GM18502 (cell line): ENCODE measurements at regions not wholly inside any gene's neighbourhood (a gene's known extent, or its start where the extent isn't known, plus 50 kb on each side); places are given as distances from the start of the nearest gene placed in this dataset.
"Not testable (repeated sequence)": the region's sequence is repeated elsewhere in the genome, so short reads cannot be mapped to it uniquely, and the experiment has no call there.

Source experiments
- ATAC-seq: cut with Tn5 transposase; IDR thresholded peaks from one replicate; pipeline ENCODE4 v1.9.1; 2021; ENCODE audit warnings: mild to moderate bottlenecking; ENCODE audit not compliant: unreplicated experiment, poor library complexity

DNA sequence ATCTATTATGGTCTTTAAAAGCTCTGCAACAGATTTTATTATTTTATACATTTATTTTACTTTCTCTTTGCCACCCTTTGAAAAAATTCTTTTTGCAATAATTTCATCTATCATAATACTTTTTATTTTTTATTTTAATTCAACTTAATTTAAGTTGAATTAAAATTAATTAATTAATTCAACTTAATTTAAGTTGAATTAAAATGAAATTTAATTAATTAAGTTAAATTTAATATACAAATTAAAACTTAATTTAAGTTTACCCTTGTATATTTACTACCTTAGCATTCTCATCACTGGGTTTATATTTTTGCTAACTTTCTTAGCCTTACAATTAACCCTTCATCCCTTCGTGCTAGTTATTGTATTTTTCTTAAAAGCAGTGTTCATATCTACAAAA lies 301.4 kb downstream of the SLITRK5 start:
- ATAC-seq, result no peak

DNA sequence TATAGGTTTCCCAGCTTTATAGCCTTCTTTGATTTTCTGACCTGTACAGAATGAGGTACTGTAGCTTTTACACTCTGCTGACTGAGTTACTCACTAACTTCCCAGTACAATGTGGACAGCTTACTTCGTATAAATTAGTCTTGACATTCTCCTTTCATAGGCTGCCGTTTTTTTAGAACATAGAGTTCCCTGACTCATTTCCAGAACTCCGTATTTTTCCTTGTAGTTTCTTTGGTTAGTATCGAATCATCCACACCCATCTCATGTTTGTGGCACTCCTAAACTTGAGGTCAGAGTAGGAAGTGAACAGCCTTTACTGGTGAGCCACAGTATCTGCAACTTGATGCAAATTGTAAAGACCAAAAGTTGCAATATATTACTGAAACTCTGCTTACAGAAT lies 303.9 kb downstream of the SLITRK5 start:
- no peak for ATAC-seq

DNA sequence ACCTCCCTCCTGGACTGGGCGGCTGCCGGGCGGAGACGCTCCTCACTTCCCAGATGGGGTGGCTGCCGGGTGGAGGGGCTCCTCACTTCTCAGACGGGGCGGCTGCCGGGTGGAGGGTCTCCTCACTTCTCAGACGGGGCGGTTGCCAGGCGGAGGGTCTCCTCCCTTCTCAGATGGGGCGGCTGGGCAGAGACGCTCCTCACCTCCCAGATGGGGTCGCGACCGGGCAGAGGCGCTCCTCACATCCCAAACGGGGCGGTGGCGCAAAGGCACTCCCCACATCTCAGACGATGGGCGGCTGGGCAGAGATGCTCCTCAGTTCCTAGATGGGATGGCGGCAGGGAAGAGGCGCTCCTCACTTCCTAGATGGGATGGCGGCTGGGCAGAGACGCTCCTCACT lies 305.5 kb downstream of the SLITRK5 start:
- not testable (repeated sequence) for ATAC-seq

DNA sequence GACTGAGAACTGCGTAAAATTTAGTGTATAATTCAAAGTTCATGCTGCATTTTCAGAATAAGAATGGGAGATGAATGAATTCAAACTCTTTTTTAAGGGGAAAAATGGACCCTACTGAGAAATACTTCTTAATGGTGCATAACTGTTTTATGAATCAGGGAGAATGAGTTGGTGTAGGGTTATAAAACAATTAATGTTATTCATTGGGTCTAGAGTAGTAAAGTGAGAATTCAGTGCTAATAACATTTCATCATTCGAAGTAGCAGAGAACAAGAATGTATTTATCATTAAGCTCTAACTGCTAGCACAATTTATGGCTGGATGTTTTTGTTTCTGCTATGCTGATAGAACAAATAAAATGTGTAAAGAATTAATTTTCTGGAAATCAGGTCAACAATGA lies 310.2 kb downstream of the SLITRK5 start:
- no peak for ATAC-seq

DNA sequence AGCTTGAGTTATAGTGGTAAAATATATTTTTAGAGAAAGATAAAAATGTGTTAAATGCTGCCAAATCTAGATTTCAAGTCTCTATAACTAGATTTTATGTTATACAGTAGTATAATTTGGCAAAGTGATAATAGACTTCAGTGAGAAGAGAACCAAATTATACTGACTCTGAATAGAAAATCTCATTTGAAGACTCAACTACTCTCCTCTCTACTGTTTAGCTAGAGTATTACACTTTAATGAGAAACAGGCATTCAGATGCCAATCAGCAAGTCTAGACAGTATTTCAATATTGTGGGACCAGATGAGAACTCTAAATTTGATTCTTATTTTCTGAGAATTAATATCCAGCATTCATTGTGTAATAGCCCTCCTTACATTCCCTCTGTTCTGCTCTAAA lies 311.2 kb downstream of the SLITRK5 start:
- ATAC-seq, result no peak

DNA sequence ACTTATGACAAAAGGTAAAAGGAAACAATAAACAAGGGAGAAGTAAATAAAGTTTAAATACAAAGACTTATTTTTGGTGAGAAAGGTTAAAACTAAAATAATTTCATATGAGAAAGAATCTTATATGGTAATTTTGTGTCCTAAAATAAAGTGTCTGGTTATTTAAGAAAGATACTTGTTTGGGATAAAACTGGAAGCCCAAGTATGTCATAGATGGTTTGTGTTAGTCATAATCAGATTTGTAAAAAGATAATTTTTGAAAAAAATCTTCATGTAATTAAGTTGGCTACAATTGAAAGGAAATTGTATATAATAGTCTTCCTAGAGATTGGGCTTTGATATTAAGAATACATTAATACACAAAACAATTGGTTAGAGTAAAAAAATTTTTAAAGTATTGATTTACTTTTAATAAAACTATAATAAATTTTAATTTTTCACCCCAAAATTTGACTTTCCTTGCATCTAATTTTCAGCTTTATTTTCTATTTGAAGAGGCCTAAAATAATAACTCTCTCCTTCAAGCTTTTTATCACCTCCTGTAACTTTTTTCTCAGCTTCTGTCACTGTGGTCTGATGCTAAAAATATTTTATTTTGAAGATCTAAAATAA lies 315.6 kb downstream of the SLITRK5 start:
- no peak for ATAC-seq

DNA sequence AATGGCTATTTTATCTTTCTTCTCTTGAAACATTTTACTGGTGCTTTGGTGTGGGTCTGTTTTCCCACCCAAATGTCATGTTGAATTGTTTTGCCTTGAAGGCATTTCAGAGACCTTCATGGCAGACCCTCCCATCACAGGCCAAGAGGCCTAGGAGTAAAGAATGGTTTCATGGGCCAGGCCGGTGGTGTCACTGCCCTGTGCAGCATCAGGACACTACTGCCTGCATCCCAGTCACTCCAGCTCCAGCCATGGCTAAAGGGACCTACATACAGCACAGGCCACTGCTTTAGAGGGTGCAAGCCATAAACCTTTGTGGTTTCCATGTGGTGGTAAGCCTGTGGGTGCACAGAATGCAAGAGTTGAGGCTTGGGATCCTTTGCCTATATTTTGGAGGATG lies 326.9 kb downstream of the SLITRK5 start:
- no peak for ATAC-seq

DNA sequence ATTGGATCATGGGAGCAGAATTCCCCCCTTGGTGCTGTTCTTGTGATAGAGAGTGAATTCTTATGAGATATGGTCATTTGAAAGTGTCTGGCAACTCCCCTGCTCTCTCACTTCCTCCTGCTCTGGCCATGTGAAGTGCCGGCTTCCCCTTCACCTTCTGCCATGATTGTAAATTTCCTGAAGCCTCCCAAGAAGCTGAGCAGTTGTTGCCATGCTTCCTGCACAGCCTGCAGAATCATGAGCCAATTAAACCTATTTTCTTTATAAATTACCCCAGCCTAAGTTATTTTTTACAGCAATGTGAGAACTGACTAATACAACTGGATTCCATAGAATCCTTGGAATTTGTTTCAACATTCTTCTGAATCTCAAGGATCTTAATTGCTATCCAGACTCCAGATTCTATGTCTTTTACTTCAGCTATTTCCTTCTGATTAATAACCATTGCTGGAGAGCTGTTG lies 328.1 kb downstream of the SLITRK5 start:
- ATAC-seq, result no peak

DNA sequence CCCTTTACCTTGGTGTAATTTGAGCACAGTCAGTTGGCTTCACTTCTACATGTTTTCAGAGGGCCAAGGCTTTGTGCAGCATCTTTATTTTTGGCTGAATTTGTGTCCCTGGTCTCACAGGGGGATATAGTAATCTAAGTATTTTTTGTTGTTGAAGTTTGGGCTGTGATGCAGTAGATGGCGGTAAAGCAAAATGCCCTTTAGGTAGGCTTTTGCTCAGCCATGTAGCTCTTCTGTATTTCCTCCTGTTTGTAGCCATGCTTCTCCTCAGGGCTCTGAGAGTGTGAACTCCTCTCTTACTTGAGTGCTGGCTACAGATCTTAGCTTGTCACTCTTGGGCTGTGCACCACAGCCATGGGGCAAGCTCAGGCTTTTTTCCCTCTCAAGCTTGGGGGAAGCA lies 328.6 kb downstream of the SLITRK5 start:
- ATAC-seq, result no peak

DNA sequence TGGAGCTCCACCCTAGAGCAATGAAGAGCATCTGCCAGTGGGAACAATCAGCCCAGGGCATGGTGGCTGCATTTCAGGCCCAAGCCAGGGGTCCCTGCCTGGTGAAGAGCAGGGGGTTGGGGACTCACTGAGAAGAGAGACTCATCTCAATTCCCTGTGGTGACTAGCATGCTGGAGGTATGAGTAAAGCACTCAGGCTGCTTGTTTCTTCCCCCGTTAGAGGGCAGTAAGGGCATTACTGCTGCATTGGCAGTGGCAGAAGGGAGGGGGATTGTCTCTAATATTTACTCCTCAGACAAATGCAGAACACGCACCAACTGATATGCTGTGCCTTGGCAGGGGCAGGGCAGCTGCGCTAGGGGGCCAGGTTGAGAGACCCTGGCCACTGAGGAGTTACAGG lies 329.1 kb downstream of the SLITRK5 start:
- ATAC-seq, result no peak

DNA sequence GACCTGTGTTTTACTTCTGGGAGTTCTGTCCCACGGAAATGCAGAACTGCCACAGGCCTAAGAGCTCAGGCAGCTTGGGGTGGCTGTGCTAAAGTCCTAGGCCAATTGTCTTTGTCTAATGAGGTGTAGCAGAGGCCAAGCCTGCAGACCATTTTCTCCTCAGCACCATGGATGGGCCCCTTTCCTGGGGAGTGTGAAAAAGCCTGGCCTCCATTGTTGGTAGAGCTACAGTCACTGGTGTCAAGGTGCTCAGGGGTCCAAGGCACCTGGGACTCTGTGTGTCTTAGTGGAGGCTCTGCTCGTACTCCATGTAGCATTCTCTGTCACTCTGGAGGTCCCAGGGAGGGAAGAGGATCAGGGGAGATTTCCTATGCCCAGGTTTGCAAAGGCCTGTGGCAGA lies 329.6 kb downstream of the SLITRK5 start:
- ATAC-seq, result no peak

DNA sequence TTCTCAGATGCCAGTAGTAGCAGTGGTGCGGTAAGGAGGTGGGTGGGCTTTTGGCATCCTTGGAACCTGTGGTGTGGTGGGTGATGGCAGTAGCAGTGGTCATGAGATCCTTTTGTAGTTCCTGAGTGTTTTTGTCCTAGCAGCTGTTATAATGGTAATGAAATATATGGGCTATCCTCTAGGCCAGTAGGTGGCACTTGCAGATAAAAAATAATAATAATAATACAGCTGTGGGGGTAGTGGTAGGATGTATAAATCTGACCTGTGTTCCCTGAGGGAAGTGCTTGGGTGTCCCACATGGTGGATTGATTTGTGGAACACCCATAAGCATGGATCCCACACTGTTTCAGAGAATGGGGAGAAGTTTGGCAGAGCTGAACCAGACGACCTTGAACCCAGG lies 334.0 kb downstream of the SLITRK5 start:
- ATAC-seq, result no peak

DNA sequence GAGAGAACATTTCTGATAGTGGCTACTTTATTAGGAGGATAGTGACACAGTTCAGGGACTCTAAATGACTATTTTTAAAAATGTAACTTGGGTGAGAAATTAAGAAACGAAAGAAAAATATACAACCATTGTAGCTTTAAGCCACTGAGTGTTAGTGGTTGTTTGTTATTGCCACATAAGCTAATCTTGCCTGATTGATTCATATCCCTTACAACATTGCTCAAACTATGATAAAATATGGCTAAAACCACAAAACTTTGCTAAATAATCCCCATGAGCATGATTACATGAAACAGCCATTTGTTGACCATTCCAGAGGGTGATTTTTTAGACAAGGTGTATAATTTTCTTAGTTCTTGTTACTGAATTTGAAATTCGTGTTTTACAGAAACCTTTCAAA lies 343.4 kb downstream of the SLITRK5 start:
- ATAC-seq, result no peak

DNA sequence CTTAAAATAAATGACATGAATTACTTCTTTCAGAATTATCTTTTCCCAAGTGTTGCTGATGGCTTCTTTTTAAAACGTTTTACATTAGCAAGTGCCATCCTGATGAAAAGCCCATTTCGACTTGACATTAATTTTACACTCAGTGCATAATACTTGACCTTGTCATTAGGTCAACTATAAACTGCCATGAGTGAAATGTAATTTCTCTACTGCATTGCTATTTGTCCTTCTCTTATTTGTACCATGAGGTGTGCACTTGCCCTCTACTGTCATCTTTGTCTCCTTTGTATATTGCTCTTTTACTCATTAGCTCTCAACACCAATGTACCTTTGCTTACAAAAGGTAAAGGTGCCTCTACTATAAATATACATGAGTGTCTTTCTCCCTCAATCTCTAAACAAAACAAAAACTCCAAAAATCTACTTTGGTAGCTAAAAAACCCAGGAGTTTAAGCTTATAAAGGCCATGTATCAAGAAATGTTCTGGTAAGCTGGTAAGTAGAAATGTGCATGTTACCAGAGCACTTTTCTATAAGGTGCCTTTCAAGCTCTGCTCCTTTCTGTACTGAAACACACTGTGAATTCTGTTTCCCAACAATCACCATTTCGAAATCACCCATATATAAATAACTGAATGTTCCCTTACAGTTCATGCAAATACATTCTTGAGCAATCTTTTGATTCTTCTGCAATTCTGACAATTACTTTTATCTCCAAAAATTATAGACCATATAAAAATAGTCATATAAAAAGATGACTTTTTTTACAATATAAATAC lies 351.4 kb downstream of the SLITRK5 start:
- ATAC-seq, result no peak

DNA sequence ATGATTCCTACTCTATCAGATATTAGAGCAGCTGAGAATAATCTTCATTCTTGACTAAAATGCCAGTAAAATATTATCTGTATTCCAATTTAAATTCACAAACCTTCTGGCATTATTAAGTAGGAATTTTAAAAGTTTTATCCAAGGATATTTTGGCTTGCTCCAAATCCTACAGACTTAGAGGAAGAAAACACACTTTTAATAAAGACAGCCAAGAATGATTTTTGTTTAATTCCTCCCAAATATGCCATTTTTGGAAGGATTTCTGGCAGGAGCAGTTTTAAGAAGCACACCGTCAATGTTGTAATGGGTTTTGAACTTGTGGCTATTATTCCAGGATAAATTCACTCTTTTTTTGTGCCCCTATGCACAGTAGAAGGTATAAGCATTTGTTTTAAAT lies 355.1 kb downstream of the SLITRK5 start:
- no peak for ATAC-seq

DNA sequence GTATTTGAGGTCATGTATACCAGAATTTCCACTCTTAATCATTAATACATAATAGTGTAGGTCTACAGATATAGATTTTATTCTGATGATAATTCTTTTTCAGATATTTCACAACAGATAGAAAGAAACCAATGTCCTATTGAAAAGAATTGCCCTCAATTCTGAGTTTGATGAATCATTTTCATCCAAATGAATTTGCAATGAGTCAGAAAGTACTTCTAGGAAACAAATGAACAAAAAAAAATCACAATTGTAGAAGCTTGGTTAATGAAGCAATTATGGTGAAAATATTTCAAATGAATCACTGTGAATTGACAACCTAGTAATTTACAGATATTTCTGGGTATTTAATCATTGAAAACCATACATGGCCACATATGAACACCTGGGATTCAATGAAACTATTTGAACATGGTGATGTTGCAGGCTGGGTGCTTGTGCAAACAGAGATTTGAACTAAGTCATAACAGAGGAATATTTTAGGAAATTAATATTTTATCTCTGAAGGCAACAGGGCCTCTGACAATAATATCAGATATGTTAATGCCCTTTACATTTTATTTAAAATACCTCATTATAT lies 360.9 kb downstream of the SLITRK5 start:
- ATAC-seq, result no peak

DNA sequence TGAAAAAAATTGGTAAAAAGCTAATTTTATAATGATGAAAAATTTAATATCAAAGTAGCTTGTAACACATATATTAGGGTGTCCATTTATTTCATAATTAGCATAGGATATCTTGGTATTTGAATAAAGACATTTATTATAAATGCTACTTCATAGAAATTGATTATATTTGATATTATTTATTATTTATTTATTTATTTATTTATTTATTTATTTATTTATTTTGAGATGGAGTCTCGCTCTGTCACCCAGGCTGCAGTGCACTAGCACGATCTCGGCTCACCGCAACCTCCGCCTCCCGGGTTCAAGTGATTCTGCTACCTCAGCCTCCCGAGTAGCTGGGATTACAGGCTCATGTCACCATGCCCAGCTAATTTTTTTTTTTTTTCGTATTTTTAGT lies 365.0 kb downstream of the SLITRK5 start:
- ATAC-seq, result not testable (repeated sequence)

DNA sequence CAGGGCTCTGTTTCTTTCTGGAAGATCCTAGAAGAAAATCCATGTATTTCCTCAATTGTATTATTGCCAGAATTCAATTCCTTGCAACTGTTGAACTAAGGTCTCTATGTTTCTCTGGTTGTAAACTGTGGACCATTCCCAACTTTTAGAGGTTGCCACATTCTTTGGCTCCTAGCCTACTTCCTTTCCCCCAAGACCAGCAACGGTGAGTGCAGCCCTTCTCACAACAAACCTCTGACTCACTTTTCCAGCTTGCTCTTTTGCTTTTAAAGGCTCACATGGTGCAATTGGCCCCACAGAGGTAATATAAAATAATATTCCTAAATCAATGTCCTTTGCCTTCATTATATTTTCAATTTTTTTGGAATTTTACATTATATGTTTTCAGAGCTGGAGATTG lies 371.3 kb downstream of the SLITRK5 start:
- no peak for ATAC-seq

DNA sequence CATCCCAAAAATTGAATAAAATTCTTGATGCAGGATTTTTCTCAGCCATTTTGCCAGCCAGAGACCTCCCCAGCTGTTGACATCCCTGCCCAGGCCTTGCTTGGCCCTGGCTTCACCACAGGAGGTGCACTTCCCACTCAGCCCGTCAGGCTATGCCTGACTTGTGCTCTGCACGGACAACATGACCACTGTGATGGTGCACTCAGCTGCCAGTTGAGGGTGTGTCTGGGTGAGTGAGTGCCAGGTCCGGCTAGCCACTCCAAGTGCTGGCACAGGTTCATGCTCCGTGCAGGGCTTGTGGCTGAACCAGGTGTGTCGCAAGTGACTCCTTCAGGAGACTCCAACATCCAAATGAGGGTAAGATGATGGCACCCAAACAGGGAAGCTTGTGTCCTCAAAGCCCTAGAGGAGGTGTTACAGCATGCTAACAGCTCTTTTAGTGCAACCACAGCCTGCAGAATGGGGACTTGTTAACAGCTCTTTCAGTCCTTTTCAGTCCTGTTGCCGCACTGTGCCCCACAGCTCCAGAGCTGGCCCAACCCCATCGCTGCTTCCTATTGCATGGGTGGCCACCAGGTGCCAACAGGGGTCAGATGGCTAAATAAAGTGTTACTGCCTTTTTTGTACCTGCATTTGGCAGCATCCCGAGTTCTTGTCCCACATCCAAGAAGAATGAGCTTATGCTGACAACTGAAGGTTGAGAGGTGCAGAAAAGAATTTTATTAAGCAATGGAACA lies 380.7 kb downstream of the SLITRK5 start:
- no peak for ATAC-seq

DNA sequence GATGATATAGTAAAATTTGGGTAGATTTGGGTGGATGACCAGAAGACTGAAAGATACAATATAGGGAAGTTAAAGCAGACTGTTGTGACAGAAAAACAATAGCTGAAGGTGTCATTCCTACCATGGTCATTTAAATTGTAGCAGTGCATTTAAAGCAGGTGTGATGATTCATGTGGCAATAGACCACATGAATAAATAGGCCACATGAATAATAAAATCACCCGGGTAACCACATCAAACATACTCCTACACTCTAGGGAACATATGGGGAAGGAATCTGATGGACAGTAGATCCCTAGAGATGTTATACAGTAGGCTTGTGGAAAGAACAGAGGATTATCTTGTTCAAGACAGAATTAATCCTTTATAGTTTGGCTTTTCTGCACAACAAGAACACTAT lies 392.6 kb downstream of the SLITRK5 start:
- no peak for ATAC-seq

DNA sequence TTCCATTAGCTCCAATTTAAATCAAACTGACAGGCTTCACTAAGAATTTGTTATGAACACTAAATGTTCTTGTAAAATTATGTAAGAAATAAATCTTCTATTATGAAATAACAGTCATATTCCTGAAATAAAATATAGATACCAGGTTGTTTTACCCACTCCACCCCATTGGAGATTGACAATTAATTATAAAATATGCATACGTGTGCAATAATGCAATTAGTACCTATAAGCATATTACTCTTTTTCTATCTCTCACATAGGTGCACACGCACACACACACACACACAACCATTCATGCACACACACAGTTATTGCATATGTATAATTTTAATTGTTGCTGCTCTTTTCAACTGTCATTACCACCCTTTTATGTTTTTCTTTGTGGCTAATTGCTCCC lies 395.7 kb downstream of the SLITRK5 start:
- no peak for ATAC-seq
